WTC11 (cell line): ENCODE measurements at regions not wholly inside any gene's neighbourhood (a gene's known extent, or its start where the extent isn't known, plus 50 kb on each side); places are given as distances from the start of the nearest gene placed in this dataset.

Experiments used
- ATAC-seq: fragments of 200-7000 bp; cut with Tn5 transposase; 2 replicates; pipeline ENCODE4 v1.10.0; 2021; ENCODE audit warnings: mild to moderate bottlenecking, moderate library complexity
- CTCF ChIA-PET: fragments of 300-600 bp; sonication (Branson Sonifier 250); formaldehyde crosslinking; loops from one replicate; lab custom pipeline; 2021; ENCODE audit warnings: antibody characterized with exemption; lab: Charles Lee
- POLR2A ChIA-PET: fragments of 350-600 bp; sonication (Branson Sonifier 250); formaldehyde crosslinking; loops from one replicate; lab custom pipeline; 2021; ENCODE audit warnings: antibody characterized with exemption; lab: Charles Lee
- DNase-seq: peaks from one replicate; pipeline ENCODE4 v3.0.0; 2021; ENCODE audit warnings: low spot score
- H3K27ac Mint-ChIP-seq: 2 replicates; pipeline ENCODE4 v1.8.0; 2021; ENCODE audit warnings: mixed read lengths
- H3K27me3 Mint-ChIP-seq: 2 replicates; pipeline ENCODE4 v1.8.0; 2021; ENCODE audit warnings: low read depth, mild to moderate bottlenecking, moderate library complexity, mixed read lengths
- H3K36me3 Mint-ChIP-seq: 2 replicates; pipeline ENCODE4 v1.8.0; 2021; ENCODE audit warnings: mixed read lengths
- H3K4me1 Mint-ChIP-seq: 2 replicates; pipeline ENCODE4 v1.8.0; 2022; ENCODE audit warnings: mixed read lengths
- H3K4me3 Mint-ChIP-seq: 2 replicates; pipeline ENCODE4 v1.8.0; 2021; ENCODE audit warnings: mild to moderate bottlenecking, moderate library complexity, mixed read lengths
- H3K9me3 Mint-ChIP-seq: 2 replicates; pipeline ENCODE4 v1.8.0; 2021; ENCODE audit warnings: mixed read lengths
- ARID4B ChIP-seq: sonication (generic); formaldehyde crosslinking; IDR thresholded peaks from 2 replicates; pipeline ENCODE4 v1.8.0; 2023; ENCODE audit warnings: missing genetic modification reagents, mild to moderate bottlenecking, borderline replicate concordance
- ATF1 ChIP-seq: sonication (generic); formaldehyde crosslinking; IDR thresholded peaks from 2 replicates; pipeline ENCODE4 v1.8.1; 2023; ENCODE audit warnings: mild to moderate bottlenecking, moderate library complexity, missing genetic modification reagents
- ATF2 ChIP-seq: sonication (generic); formaldehyde crosslinking; IDR thresholded peaks from 2 replicates; pipeline ENCODE4 v1.8.1; 2022; ENCODE audit warnings: low read depth, missing genetic modification reagents, borderline replicate concordance
- CBFB ChIP-seq: sonication (generic); formaldehyde crosslinking; IDR thresholded peaks from 2 replicates; pipeline ENCODE4 v1.8.1; 2022; ENCODE audit warnings: mild to moderate bottlenecking, low read depth, missing genetic modification reagents
- CDX4 ChIP-seq: fragments of 250-450 bp; sonication (Bioruptor Pico); IDR thresholded peaks from 2 replicates; pipeline ENCODE4 v1.9.0; 2021; ENCODE audit warnings: moderate library complexity, mild to moderate bottlenecking, inconsistent platforms, borderline replicate concordance
- MXD4 ChIP-seq: fragments of 250-450 bp; sonication (Bioruptor Pico); IDR thresholded peaks from 2 replicates; pipeline ENCODE4 v1.8.0; 2021; ENCODE audit warnings: mild to moderate bottlenecking, moderate library complexity, borderline replicate concordance
- NR2C2 ChIP-seq: sonication (generic); formaldehyde crosslinking; IDR thresholded peaks from 2 replicates; pipeline ENCODE4 v1.8.0; 2022; ENCODE audit warnings: mild to moderate bottlenecking, missing genetic modification reagents
- NR3C1 ChIP-seq: sonication (generic); formaldehyde crosslinking; conservative IDR thresholded peaks from 2 replicates; pipeline ENCODE4 v1.8.1; 2023; ENCODE audit warnings: low read depth, mild to moderate bottlenecking, missing genetic modification reagents
- OVOL2 ChIP-seq: fragments of 250-450 bp; sonication (Bioruptor Pico); IDR thresholded peaks from 2 replicates; pipeline ENCODE4 v1.9.0; 2021; ENCODE audit warnings: mild to moderate bottlenecking, borderline replicate concordance
- RORB ChIP-seq: fragments of 250-450 bp; sonication (Bioruptor Pico); IDR thresholded peaks from 2 replicates; pipeline ENCODE4 v1.9.0; 2021; ENCODE audit warnings: mild to moderate bottlenecking
- SMAD4 ChIP-seq: sonication (generic); formaldehyde crosslinking; IDR thresholded peaks from 2 replicates; pipeline ENCODE4 v1.8.0; 2022; ENCODE audit warnings: mild to moderate bottlenecking, missing genetic modification reagents
- TEAD4 ChIP-seq: sonication (generic); formaldehyde crosslinking; IDR thresholded peaks from 2 replicates; pipeline ENCODE4 v1.8.0; 2022; ENCODE audit warnings: mild to moderate bottlenecking, missing genetic modification reagents
- USF2 ChIP-seq: sonication (generic); formaldehyde crosslinking; IDR thresholded peaks from 2 replicates; pipeline ENCODE4 v1.8.1; 2023; ENCODE audit warnings: mild to moderate bottlenecking, missing genetic modification reagents, moderate library complexity
- ZMAT4 ChIP-seq: fragments of 250-450 bp; sonication (Bioruptor Pico); IDR thresholded peaks from 2 replicates; pipeline ENCODE4 v1.9.0; 2021; ENCODE audit warnings: mild to moderate bottlenecking
- ZNF263 ChIP-seq: sonication (generic); formaldehyde crosslinking; IDR thresholded peaks from 2 replicates; pipeline ENCODE4 v1.8.1; 2022; ENCODE audit warnings: low read depth, mild to moderate bottlenecking, moderate library complexity, missing genetic modification reagents
- ZNF281 ChIP-seq: sonication (generic); formaldehyde crosslinking; IDR thresholded peaks from 2 replicates; pipeline ENCODE4 v1.8.0; 2023; ENCODE audit warnings: mild to moderate bottlenecking, missing genetic modification reagents
- ZNF317 ChIP-seq: sonication (generic); formaldehyde crosslinking; IDR thresholded peaks from 2 replicates; pipeline ENCODE4 v1.8.1; 2023; ENCODE audit warnings: low read depth, mild to moderate bottlenecking, moderate library complexity, missing genetic modification reagents, borderline replicate concordance
- ZNF416 ChIP-seq: fragments of 250-450 bp; sonication (Bioruptor Pico); IDR thresholded peaks from 2 replicates; pipeline ENCODE4 v1.9.0; 2021; ENCODE audit warnings: mild to moderate bottlenecking, inconsistent platforms

- CTCF ChIA-PET: no interaction called here
- Mint-ChIP-seq H3K9me3 (no peaks in the 10 kb centered on the region), H3K4me3 (no peak overlapping the region), H3K36me3 (no peaks in the 10 kb centered on the region)
- TF ChIP-seq ARID4B (CRISPR knock-in tag) (no peak), ZNF416 (CRISPR knock-in tag) (no peak), USF2 (CRISPR knock-in tag) (no peak), RORB (CRISPR knock-in tag) (no peak), CDX4 (CRISPR knock-in tag) (no peak), ZNF281 (CRISPR knock-in tag) (no peak), ZNF263 (CRISPR knock-in tag) (no peak), NR2C2 (CRISPR knock-in tag) (no peak), ATF2 (no peak), CBFB (CRISPR knock-in tag) (no peak), ZMAT4 (CRISPR knock-in tag) (no peak), ZNF317 (no peak), NR3C1 (CRISPR knock-in tag) (no peak)
- TF ChIP-seq, all 79 proteins: peak for 0
- ATAC-seq (no peak), DNase-seq (no peak)
- POLR2A ChIA-PET: no interaction called here
- Mint-ChIP-seq H3K27me3 (no peaks in the 10 kb centered on the region), H3K27ac (no peak overlapping the region), H3K4me1 (peaks cover 21% of the 10 kb centered on the region)
These were observed 253.1 kb upstream of the NEBL start for GRCh38 chr10:21150166-21150565.

GRCh38 chr10:21146436-21146789 lies 249.3 kb upstream of the NEBL start:
- CTCF ChIA-PET: no interaction called here
- POLR2A ChIA-PET: interaction anchor here (0.6 kb wide), 1 partner anchor 14 kb away, joined by 3 read pairs; no protein-coding TSS in a partner anchor
- DNase-seq (no peak), ATAC-seq (no peak)
- Mint-ChIP-seq H3K4me1 (peaks cover 19% of the 10 kb centered on the region), H3K27ac (no peak overlapping the region), H3K36me3 (no peaks in the 10 kb centered on the region), H3K9me3 (no peaks in the 10 kb centered on the region), H3K4me3 (no peak overlapping the region), H3K27me3 (no peaks in the 10 kb centered on the region)
- TF ChIP-seq MXD4 (CRISPR knock-in tag): no peak
- no peak for TF ChIP-seq ATF1 (CRISPR knock-in tag)
- no peak for TF ChIP-seq ARID4B (CRISPR knock-in tag)
- TF ChIP-seq OVOL2 (CRISPR knock-in tag): no peak
- TF ChIP-seq TEAD4 (CRISPR knock-in tag): no peak
- no peak for TF ChIP-seq SMAD4 (CRISPR knock-in tag)
